ENCODE measurements at regions not wholly inside any gene's neighbourhood (a gene's known extent, or its start where the extent isn't known, plus 50 kb on each side); places are given as distances from the start of the nearest gene placed in this dataset.
A peak's percentile ranks its signal among the peaks of the same experiment; 100 is the strongest.
"Not testable (repeated sequence)": the region's sequence is repeated elsewhere in the genome, so short reads cannot be mapped to it uniquely, and the experiment has no call there.

DNA sequence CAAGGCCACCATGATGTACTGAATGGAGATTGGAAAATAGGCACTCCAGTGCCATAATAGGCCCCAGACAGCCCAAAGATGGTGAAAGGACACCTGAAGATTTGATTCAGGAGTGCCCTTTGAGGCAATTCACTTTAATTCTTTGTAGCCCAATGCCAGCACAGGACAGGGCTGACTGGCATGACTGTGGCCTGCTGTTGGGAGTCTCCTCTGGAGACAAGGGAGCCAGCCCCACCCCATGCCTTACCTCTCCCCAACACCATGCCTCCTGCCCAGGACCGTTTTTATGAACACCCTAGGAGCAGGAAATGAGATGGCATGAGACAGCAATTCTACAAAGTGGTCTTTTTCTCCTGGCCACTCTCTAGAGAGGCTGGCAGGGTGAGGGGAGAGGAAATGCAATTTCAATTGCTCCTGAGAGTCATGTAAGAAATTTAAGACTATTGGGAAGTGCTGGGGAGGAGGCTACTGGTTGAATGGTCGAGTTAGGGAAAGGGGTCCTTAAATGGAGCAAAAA, 94.2 kb upstream of the MAMLD1 start:
- Mint-ChIP-seq H3K36me3 (ENCODE audit: insufficient read depth, unreplicated experiment) (no peaks in the 10 kb centered on the region), H3K27me3 (ENCODE audit: unreplicated experiment) (peaks cover 31% of the 10 kb centered on the region), H3K27ac (ENCODE audit: unreplicated experiment) (no peak overlapping the region), H3K4me1 (ENCODE audit: low read depth, unreplicated experiment) (peaks cover 11% of the 10 kb centered on the region), H3K4me3 (ENCODE audit: low read depth, unreplicated experiment) (no peak overlapping the region), H3K9me3 (ENCODE audit: low read depth, unreplicated experiment) (no peaks in the 10 kb centered on the region)
- DNase-seq, result no peak
- CTCF ChIA-PET, result no interaction called here
- TF ChIP-seq, protein P1, sequence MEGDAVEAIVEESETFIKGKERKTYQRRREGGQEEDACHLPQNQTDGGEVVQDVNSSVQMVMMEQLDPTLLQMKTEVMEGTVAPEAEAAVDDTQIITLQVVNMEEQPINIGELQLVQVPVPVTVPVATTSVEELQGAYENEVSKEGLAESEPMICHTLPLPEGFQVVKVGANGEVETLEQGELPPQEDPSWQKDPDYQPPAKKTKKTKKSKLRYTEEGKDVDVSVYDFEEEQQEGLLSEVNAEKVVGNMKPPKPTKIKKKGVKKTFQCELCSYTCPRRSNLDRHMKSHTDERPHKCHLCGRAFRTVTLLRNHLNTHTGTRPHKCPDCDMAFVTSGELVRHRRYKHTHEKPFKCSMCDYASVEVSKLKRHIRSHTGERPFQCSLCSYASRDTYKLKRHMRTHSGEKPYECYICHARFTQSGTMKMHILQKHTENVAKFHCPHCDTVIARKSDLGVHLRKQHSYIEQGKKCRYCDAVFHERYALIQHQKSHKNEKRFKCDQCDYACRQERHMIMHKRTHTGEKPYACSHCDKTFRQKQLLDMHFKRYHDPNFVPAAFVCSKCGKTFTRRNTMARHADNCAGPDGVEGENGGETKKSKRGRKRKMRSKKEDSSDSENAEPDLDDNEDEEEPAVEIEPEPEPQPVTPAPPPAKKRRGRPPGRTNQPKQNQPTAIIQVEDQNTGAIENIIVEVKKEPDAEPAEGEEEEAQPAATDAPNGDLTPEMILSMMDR (IDR thresholded peaks at IDR 0.05; ENCODE audit: unreplicated experiment), result no peak
- BruUV-seq (replicated peaks), result no TSS peak
- intact Hi-C loops (cut with micrococcal nuclease; ENCODE audit: unreplicated experiment), result no loop called here

DNA sequence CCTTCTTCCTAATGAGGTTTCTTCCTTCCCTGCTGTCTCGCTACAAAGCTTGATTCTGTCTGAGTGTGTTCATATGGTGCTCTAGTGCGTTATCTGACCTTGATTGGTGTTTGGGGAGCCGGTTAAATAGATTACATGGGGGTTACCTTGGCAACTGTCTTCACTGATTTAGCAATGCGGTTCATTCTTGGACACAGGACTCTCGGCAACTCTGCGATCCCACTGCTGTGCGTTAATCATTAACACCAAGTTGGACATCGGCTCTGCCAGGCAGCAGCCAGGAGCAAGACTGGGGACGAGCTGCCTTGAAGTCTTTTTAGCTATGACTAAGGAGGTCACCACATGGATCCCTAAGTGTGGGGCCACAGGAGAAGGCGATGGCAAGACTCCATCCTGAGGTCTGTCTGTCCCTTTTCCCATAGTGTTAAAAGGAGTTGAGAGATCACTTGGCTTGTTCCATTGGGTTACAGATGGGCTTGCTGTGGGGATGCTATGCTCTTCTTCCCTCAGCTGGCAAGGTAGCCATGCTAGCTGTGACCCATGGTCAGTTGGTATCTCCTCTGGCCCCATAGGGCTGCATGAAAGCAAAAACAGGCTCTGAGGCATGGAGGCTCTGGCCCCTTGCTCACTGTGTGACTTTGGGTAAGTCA, 93.4 kb upstream of the MAMLD1 start:
- Mint-ChIP-seq H3K4me3 (ENCODE audit: low read depth, unreplicated experiment) (peak overlapping the region; percentile 11), H3K27ac (ENCODE audit: unreplicated experiment) (peak overlapping the region; percentile 11), H3K27me3 (ENCODE audit: unreplicated experiment) (peaks cover 31% of the 10 kb centered on the region), H3K36me3 (ENCODE audit: insufficient read depth, unreplicated experiment) (no peaks in the 10 kb centered on the region), H3K9me3 (ENCODE audit: low read depth, unreplicated experiment) (no peaks in the 10 kb centered on the region), H3K4me1 (ENCODE audit: low read depth, unreplicated experiment) (peaks cover 11% of the 10 kb centered on the region)
- BruUV-seq (replicated peaks), result no TSS peak
- CTCF ChIA-PET, result no interaction called here
- TF ChIP-seq, protein P1 (IDR thresholded peaks at IDR 0.05; ENCODE audit: unreplicated experiment), result no peak
- DNase-seq, result peak; percentile 52
- intact Hi-C loops (cut with micrococcal nuclease; ENCODE audit: unreplicated experiment), result no loop called here

DNA sequence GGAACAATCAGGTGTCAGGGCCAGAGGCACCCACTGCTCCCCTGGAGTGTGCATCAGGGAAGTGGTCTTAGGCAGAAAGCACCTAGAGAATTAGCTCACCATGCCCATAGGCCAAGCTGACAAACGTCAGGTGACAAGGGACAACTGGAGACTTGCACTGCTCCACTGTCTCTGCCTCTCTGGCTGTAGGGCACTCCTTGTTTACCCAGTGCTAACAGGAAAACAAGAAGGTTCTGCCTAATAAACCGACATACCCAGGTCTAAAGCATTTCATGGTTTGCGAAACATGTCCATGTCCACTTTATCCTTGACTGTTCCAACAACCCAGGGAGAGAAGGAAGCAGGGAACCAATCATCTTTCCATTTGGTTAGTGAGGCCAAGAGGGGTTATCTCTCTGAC, 92.5 kb upstream of the MAMLD1 start:
- peaks cover 31% of the 10 kb centered on the region for H3K27me3 Mint-ChIP-seq (ENCODE audit: unreplicated experiment)
- intact Hi-C loops (cut with micrococcal nuclease; ENCODE audit: unreplicated experiment), result no loop called here
- H3K4me1 Mint-ChIP-seq (ENCODE audit: low read depth, unreplicated experiment), result peaks cover 11% of the 10 kb centered on the region
- DNase-seq, result no peak
- TF ChIP-seq, protein P1 (IDR thresholded peaks at IDR 0.05; ENCODE audit: unreplicated experiment), result no peak
- no TSS peak for BruUV-seq (replicated peaks)
- no peaks in the 10 kb centered on the region for H3K9me3 Mint-ChIP-seq (ENCODE audit: low read depth, unreplicated experiment)
- H3K36me3 Mint-ChIP-seq (ENCODE audit: insufficient read depth, unreplicated experiment), result no peaks in the 10 kb centered on the region
- no peak overlapping the region for H3K4me3 Mint-ChIP-seq (ENCODE audit: low read depth, unreplicated experiment)
- CTCF ChIA-PET, result no interaction called here
- H3K27ac Mint-ChIP-seq (ENCODE audit: unreplicated experiment), result no peak overlapping the region

DNA sequence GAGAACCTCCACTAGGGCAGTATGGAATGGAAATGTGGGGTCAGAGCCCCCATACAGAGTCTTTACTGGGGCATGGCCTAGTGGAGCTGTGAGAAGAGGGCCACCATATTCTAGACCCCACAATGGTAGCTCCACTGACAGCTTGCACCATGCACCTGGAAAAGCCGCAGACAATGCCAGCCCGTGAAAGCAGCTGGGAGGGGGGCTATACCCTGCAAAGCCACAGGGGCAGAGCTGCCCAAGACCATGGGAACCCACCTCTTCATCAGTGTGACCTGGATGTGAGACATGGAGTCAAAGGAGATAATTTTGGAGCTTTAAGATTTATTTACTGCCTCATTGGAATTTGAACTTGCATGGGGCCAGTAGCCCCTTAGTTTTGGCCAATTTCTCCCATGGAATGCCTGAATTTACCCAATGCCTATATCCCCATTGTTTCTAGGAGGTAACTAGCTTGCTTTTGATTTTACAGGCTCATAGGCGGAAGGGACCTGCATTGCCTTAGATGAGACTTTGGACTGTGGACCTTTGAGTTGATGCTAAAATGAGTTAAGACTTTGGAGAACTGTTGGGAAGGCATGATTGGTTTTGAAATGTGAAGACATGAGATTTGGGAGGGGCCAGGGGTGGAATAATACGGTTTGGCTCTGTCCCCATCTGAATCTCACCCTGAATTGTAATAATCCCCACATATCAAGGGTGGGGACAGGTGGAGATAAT, 89.4 kb upstream of the MAMLD1 start:
- BruUV-seq (replicated peaks); H3K9me3 Mint-ChIP-seq (ENCODE audit: low read depth, unreplicated experiment); intact Hi-C loops (cut with micrococcal nuclease; ENCODE audit: unreplicated experiment); H3K27ac Mint-ChIP-seq (ENCODE audit: unreplicated experiment); H3K4me3 Mint-ChIP-seq (ENCODE audit: low read depth, unreplicated experiment); H3K36me3 Mint-ChIP-seq (ENCODE audit: insufficient read depth, unreplicated experiment); DNase-seq; CTCF ChIA-PET: not testable (repeated sequence)
- peaks cover 11% of the 10 kb centered on the region for H3K4me1 Mint-ChIP-seq (ENCODE audit: low read depth, unreplicated experiment)
- H3K27me3 Mint-ChIP-seq (ENCODE audit: unreplicated experiment), result peaks cover 17% of the 10 kb centered on the region

DNA sequence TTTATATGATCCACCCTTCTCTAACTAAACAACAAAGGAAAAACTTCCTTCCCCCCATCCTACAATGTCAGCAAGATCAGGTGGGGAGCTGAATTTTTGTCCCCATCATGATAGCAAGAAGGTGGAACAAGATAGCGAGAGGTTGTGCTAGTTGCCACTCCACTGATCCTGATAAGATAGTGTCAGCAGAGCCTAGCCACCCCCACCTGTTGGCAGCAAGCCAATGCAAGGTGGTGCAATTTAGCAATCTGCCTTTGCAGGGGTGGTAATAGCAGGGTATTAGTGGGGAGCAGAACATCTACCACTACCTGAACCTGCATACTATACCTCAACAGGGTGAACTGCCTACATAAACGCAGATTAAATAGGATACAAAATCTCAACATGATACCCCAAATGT, 80.2 kb upstream of the MAMLD1 start:
- BruUV-seq (replicated peaks), result no TSS peak
- H3K4me1 Mint-ChIP-seq (ENCODE audit: low read depth, unreplicated experiment), result no peaks in the 10 kb centered on the region
- no peaks in the 10 kb centered on the region for H3K9me3 Mint-ChIP-seq (ENCODE audit: low read depth, unreplicated experiment)
- intact Hi-C loops (cut with micrococcal nuclease; ENCODE audit: unreplicated experiment), result no loop called here
- no peak overlapping the region for H3K27ac Mint-ChIP-seq (ENCODE audit: unreplicated experiment)
- H3K4me3 Mint-ChIP-seq (ENCODE audit: low read depth, unreplicated experiment), result no peak overlapping the region
- TF ChIP-seq, protein P1 (IDR thresholded peaks at IDR 0.05; ENCODE audit: unreplicated experiment), result no peak
- no peak for DNase-seq
- H3K36me3 Mint-ChIP-seq (ENCODE audit: insufficient read depth, unreplicated experiment), result no peaks in the 10 kb centered on the region
- H3K27me3 Mint-ChIP-seq (ENCODE audit: unreplicated experiment), result peaks cover 31% of the 10 kb centered on the region
- CTCF ChIA-PET, result no interaction called here
